WTC11 (cell line): ENCODE measurements at regions not wholly inside any gene's neighbourhood (a gene's known extent, or its start where the extent isn't known, plus 50 kb on each side); places are given as distances from the start of the nearest gene placed in this dataset.

Source experiments
- ATAC-seq: fragments of 200-7000 bp; cut with Tn5 transposase; 2 replicates; pipeline ENCODE4 v1.10.0; 2021; ENCODE audit warnings: mild to moderate bottlenecking, moderate library complexity
- CTCF ChIA-PET: fragments of 300-600 bp; sonication (Branson Sonifier 250); formaldehyde crosslinking; loops from one replicate; lab custom pipeline; 2021; ENCODE audit warnings: antibody characterized with exemption; lab: Charles Lee
- POLR2A ChIA-PET: fragments of 350-600 bp; sonication (Branson Sonifier 250); formaldehyde crosslinking; loops from one replicate; lab custom pipeline; 2021; ENCODE audit warnings: antibody characterized with exemption; lab: Charles Lee
- DNase-seq: peaks from one replicate; pipeline ENCODE4 v3.0.0; 2021; ENCODE audit warnings: low spot score
- H3K27ac Mint-ChIP-seq: 2 replicates; pipeline ENCODE4 v1.8.0; 2021; ENCODE audit warnings: mixed read lengths
- H3K27me3 Mint-ChIP-seq: 2 replicates; pipeline ENCODE4 v1.8.0; 2021; ENCODE audit warnings: low read depth, mild to moderate bottlenecking, moderate library complexity, mixed read lengths
- H3K36me3 Mint-ChIP-seq: 2 replicates; pipeline ENCODE4 v1.8.0; 2021; ENCODE audit warnings: mixed read lengths
- H3K4me1 Mint-ChIP-seq: 2 replicates; pipeline ENCODE4 v1.8.0; 2022; ENCODE audit warnings: mixed read lengths
- H3K4me3 Mint-ChIP-seq: 2 replicates; pipeline ENCODE4 v1.8.0; 2021; ENCODE audit warnings: mild to moderate bottlenecking, moderate library complexity, mixed read lengths
- H3K9me3 Mint-ChIP-seq: 2 replicates; pipeline ENCODE4 v1.8.0; 2021; ENCODE audit warnings: mixed read lengths
- GABPB1 ChIP-seq: sonication (generic); formaldehyde crosslinking; IDR thresholded peaks from 2 replicates; pipeline ENCODE4 v1.8.1; 2023; ENCODE audit warnings: mild to moderate bottlenecking, missing genetic modification reagents
- JAZF1 ChIP-seq: fragments of 250-450 bp; sonication (Bioruptor Pico); IDR thresholded peaks from 2 replicates; pipeline ENCODE4 v1.9.0; 2021; ENCODE audit warnings: moderate library complexity, mild to moderate bottlenecking, inconsistent platforms
- MYBL2 ChIP-seq: sonication (generic); formaldehyde crosslinking; IDR thresholded peaks from 2 replicates; pipeline ENCODE4 v1.8.1; 2023; ENCODE audit warnings: mild to moderate bottlenecking, moderate library complexity, missing genetic modification reagents
- OVOL2 ChIP-seq: fragments of 250-450 bp; sonication (Bioruptor Pico); IDR thresholded peaks from 2 replicates; pipeline ENCODE4 v1.9.0; 2021; ENCODE audit warnings: mild to moderate bottlenecking, borderline replicate concordance
- PRRX2 ChIP-seq: fragments of 250-450 bp; sonication (Bioruptor Pico); IDR thresholded peaks from 2 replicates; pipeline ENCODE4 v1.8.0; 2021; ENCODE audit warnings: mild to moderate bottlenecking
- RELA ChIP-seq: sonication (generic); formaldehyde crosslinking; IDR thresholded peaks from 2 replicates; pipeline ENCODE4 v1.8.1; 2022; ENCODE audit warnings: missing genetic modification reagents, mild to moderate bottlenecking, borderline replicate concordance
- TEAD4 ChIP-seq: sonication (generic); formaldehyde crosslinking; IDR thresholded peaks from 2 replicates; pipeline ENCODE4 v1.8.0; 2022; ENCODE audit warnings: mild to moderate bottlenecking, missing genetic modification reagents
- ZNF138 ChIP-seq: sonication (generic); formaldehyde crosslinking; conservative IDR thresholded peaks from 2 replicates; pipeline ENCODE4 v1.8.1; 2022; ENCODE audit warnings: mild to moderate bottlenecking, moderate library complexity, missing genetic modification reagents
- ZNF219 ChIP-seq: sonication (generic); formaldehyde crosslinking; IDR thresholded peaks from 2 replicates; pipeline ENCODE4 v1.8.0; 2023; ENCODE audit warnings: missing genetic modification reagents, mild to moderate bottlenecking, borderline replicate concordance
- ZNF317 ChIP-seq: sonication (generic); formaldehyde crosslinking; IDR thresholded peaks from 2 replicates; pipeline ENCODE4 v1.8.1; 2023; ENCODE audit warnings: low read depth, mild to moderate bottlenecking, moderate library complexity, missing genetic modification reagents, borderline replicate concordance
- TF ChIP-seq, protein P1 (sequence below): fragments of 250-450 bp; sonication (Bioruptor Pico); IDR thresholded peaks from 2 replicates; pipeline ENCODE4 v1.9.0; 2021; ENCODE audit warnings: mild to moderate bottlenecking, borderline replicate concordance
- TF ChIP-seq, protein P2 (sequence below): fragments of 250-450 bp; sonication (Bioruptor Pico); IDR thresholded peaks from 2 replicates; pipeline ENCODE4 v1.9.0; 2021; ENCODE audit warnings: mild to moderate bottlenecking
- TF ChIP-seq, protein P3 (sequence below): sonication (generic); formaldehyde crosslinking; IDR thresholded peaks from 2 replicates; pipeline ENCODE4 v1.8.1; 2023; ENCODE audit warnings: mild to moderate bottlenecking, missing genetic modification reagents, moderate library complexity
- TF ChIP-seq, protein P4 (sequence below): fragments of 250-450 bp; sonication (Bioruptor Pico); IDR thresholded peaks from 2 replicates; pipeline ENCODE4 v2.1.2; 2022; ENCODE audit warnings: mild to moderate bottlenecking, moderate library complexity
- TF ChIP-seq, protein P5 (sequence below): sonication (generic); formaldehyde crosslinking; IDR thresholded peaks from 2 replicates; pipeline ENCODE4 v1.8.0; 2022; ENCODE audit warnings: mild to moderate bottlenecking, missing genetic modification reagents
- TF ChIP-seq, protein P6 (sequence below): sonication (generic); formaldehyde crosslinking; IDR thresholded peaks from 2 replicates; pipeline ENCODE4 v1.8.0; 2022; ENCODE audit warnings: missing genetic modification reagents
- TF ChIP-seq, protein P7 (sequence below): fragments of 250-450 bp; sonication (Bioruptor Pico); IDR thresholded peaks from 2 replicates; pipeline ENCODE4 v1.9.0; 2021; ENCODE audit warnings: mild to moderate bottlenecking
- TF ChIP-seq, protein P8 (sequence below): sonication (generic); formaldehyde crosslinking; IDR thresholded peaks from 2 replicates; pipeline ENCODE4 v1.8.1; 2022; ENCODE audit warnings: missing genetic modification reagents, borderline replicate concordance

DNA sequence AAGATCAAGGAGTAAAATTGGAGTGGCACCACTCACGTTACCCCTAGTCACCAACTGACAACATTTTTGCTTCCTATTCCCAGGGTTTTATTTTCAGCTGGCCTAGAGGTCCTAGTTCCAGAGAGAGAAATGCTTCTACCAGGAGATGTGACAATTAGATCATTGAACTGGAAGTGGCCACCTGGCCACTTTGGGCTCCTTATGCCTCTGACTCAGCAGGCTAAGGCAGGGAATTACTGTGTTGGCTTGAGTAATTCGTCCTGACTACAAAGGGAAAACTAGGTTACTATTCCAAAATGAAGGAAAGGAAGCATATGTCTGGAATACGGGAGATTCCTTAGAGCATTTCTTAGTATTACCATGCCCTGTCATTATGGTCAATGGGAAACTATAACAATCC, 831.6 kb upstream of the NDST4 start (continued):
- TF ChIP-seq, protein P1, sequence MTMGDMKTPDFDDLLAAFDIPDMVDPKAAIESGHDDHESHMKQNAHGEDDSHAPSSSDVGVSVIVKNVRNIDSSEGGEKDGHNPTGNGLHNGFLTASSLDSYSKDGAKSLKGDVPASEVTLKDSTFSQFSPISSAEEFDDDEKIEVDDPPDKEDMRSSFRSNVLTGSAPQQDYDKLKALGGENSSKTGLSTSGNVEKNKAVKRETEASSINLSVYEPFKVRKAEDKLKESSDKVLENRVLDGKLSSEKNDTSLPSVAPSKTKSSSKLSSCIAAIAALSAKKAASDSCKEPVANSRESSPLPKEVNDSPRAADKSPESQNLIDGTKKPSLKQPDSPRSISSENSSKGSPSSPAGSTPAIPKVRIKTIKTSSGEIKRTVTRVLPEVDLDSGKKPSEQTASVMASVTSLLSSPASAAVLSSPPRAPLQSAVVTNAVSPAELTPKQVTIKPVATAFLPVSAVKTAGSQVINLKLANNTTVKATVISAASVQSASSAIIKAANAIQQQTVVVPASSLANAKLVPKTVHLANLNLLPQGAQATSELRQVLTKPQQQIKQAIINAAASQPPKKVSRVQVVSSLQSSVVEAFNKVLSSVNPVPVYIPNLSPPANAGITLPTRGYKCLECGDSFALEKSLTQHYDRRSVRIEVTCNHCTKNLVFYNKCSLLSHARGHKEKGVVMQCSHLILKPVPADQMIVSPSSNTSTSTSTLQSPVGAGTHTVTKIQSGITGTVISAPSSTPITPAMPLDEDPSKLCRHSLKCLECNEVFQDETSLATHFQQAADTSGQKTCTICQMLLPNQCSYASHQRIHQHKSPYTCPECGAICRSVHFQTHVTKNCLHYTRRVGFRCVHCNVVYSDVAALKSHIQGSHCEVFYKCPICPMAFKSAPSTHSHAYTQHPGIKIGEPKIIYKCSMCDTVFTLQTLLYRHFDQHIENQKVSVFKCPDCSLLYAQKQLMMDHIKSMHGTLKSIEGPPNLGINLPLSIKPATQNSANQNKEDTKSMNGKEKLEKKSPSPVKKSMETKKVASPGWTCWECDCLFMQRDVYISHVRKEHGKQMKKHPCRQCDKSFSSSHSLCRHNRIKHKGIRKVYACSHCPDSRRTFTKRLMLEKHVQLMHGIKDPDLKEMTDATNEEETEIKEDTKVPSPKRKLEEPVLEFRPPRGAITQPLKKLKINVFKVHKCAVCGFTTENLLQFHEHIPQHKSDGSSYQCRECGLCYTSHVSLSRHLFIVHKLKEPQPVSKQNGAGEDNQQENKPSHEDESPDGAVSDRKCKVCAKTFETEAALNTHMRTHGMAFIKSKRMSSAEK (CRISPR knock-in tag): no peak
- TF ChIP-seq PRRX2 (CRISPR knock-in tag) (no peak), GABPB1 (CRISPR knock-in tag) (no peak), ZNF138 (CRISPR knock-in tag) (no peak), RELA (CRISPR knock-in tag) (no peak), ZNF219 (CRISPR knock-in tag) (no peak)
- TF ChIP-seq, protein P2, sequence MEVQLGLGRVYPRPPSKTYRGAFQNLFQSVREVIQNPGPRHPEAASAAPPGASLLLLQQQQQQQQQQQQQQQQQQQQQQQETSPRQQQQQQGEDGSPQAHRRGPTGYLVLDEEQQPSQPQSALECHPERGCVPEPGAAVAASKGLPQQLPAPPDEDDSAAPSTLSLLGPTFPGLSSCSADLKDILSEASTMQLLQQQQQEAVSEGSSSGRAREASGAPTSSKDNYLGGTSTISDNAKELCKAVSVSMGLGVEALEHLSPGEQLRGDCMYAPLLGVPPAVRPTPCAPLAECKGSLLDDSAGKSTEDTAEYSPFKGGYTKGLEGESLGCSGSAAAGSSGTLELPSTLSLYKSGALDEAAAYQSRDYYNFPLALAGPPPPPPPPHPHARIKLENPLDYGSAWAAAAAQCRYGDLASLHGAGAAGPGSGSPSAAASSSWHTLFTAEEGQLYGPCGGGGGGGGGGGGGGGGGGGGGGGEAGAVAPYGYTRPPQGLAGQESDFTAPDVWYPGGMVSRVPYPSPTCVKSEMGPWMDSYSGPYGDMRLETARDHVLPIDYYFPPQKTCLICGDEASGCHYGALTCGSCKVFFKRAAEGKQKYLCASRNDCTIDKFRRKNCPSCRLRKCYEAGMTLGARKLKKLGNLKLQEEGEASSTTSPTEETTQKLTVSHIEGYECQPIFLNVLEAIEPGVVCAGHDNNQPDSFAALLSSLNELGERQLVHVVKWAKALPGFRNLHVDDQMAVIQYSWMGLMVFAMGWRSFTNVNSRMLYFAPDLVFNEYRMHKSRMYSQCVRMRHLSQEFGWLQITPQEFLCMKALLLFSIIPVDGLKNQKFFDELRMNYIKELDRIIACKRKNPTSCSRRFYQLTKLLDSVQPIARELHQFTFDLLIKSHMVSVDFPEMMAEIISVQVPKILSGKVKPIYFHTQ (CRISPR knock-in tag): no peak
- TF ChIP-seq, protein P3, sequence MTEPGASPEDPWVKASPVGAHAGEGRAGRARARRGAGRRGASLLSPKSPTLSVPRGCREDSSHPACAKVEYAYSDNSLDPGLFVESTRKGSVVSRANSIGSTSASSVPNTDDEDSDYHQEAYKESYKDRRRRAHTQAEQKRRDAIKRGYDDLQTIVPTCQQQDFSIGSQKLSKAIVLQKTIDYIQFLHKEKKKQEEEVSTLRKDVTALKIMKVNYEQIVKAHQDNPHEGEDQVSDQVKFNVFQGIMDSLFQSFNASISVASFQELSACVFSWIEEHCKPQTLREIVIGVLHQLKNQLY: no peak
- TF ChIP-seq, protein P4, sequence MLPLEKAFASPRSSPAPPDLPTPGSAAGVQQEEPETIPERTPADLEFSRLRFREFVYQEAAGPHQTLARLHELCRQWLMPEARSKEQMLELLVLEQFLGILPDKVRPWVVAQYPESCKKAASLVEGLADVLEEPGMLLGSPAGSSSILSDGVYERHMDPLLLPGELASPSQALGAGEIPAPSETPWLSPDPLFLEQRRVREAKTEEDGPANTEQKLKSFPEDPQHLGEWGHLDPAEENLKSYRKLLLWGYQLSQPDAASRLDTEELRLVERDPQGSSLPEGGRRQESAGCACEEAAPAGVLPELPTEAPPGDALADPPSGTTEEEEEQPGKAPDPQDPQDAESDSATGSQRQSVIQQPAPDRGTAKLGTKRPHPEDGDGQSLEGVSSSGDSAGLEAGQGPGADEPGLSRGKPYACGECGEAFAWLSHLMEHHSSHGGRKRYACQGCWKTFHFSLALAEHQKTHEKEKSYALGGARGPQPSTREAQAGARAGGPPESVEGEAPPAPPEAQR (CRISPR knock-in tag): no peak
- TF ChIP-seq, protein P5, sequence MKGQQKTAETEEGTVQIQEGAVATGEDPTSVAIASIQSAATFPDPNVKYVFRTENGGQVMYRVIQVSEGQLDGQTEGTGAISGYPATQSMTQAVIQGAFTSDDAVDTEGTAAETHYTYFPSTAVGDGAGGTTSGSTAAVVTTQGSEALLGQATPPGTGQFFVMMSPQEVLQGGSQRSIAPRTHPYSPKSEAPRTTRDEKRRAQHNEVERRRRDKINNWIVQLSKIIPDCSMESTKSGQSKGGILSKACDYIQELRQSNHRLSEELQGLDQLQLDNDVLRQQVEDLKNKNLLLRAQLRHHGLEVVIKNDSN: no peak

DNA sequence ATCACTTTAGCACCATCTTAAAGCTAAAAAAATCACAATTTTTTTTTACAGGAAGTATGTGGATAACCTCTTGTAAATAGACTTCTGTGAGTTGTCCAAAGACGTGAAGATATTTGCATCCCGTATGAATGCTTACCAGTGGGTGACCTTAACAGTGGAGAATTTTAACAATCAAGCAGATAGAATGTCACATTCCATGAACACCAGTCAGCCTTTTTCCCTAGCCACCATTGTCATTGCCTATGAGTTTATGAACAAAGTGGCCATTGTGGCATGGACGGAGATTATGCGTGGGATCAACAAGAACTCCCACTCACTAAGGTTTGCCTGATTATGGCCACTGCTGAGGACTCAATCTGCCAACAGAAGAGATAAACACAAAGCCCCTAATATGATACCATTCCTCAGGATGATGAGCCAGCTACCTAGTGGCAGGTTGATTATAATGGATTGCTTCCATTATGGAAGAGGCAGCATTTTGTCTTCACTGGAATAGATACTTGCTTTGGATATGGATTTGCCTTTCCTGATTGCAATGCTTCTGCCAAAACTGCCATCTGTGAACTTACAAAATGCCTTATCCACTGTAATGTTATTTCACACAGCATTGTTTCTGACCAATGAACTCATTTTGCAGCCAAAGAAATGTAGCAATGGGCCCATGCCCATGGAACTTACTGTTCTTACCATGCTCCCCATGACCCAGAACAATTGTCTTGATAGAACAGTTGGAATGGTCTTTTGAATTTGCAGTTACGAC, 830.9 kb upstream of the NDST4 start:
- ChIA-PET POLR2A (no interaction called here), CTCF (no interaction called here)
- no peak overlapping the region for H3K4me3 Mint-ChIP-seq
- peaks cover 22% of the 10 kb centered on the region for H3K9me3 Mint-ChIP-seq
- H3K36me3 Mint-ChIP-seq: peaks cover 19% of the 10 kb centered on the region
- ATAC-seq: no peak
- no peaks in the 10 kb centered on the region for H3K27me3 Mint-ChIP-seq
- H3K4me1 Mint-ChIP-seq: peaks cover 12% of the 10 kb centered on the region
- H3K27ac Mint-ChIP-seq: no peak overlapping the region
- DNase-seq: no peak
- TF ChIP-seq, protein P3: no peak
- TF ChIP-seq TEAD4 (no peak), ZNF317 (CRISPR knock-in tag) (no peak), MYBL2 (CRISPR knock-in tag) (no peak), OVOL2 (no peak), JAZF1 (CRISPR knock-in tag) (no peak)
- TF ChIP-seq, protein P6, sequence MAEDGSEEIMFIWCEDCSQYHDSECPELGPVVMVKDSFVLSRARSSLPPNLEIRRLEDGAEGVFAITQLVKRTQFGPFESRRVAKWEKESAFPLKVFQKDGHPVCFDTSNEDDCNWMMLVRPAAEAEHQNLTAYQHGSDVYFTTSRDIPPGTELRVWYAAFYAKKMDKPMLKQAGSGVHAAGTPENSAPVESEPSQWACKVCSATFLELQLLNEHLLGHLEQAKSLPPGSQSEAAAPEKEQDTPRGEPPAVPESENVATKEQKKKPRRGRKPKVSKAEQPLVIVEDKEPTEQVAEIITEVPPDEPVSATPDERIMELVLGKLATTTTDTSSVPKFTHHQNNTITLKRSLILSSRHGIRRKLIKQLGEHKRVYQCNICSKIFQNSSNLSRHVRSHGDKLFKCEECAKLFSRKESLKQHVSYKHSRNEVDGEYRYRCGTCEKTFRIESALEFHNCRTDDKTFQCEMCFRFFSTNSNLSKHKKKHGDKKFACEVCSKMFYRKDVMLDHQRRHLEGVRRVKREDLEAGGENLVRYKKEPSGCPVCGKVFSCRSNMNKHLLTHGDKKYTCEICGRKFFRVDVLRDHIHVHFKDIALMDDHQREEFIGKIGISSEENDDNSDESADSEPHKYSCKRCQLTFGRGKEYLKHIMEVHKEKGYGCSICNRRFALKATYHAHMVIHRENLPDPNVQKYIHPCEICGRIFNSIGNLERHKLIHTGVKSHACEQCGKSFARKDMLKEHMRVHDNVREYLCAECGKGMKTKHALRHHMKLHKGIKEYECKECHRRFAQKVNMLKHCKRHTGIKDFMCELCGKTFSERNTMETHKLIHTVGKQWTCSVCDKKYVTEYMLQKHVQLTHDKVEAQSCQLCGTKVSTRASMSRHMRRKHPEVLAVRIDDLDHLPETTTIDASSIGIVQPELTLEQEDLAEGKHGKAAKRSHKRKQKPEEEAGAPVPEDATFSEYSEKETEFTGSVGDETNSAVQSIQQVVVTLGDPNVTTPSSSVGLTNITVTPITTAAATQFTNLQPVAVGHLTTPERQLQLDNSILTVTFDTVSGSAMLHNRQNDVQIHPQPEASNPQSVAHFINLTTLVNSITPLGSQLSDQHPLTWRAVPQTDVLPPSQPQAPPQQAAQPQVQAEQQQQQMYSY (CRISPR knock-in tag): no peak
- TF ChIP-seq, protein P7, sequence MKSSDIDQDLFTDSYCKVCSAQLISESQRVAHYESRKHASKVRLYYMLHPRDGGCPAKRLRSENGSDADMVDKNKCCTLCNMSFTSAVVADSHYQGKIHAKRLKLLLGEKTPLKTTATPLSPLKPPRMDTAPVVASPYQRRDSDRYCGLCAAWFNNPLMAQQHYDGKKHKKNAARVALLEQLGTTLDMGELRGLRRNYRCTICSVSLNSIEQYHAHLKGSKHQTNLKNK (CRISPR knock-in tag): no peak
- TF ChIP-seq, protein P8, sequence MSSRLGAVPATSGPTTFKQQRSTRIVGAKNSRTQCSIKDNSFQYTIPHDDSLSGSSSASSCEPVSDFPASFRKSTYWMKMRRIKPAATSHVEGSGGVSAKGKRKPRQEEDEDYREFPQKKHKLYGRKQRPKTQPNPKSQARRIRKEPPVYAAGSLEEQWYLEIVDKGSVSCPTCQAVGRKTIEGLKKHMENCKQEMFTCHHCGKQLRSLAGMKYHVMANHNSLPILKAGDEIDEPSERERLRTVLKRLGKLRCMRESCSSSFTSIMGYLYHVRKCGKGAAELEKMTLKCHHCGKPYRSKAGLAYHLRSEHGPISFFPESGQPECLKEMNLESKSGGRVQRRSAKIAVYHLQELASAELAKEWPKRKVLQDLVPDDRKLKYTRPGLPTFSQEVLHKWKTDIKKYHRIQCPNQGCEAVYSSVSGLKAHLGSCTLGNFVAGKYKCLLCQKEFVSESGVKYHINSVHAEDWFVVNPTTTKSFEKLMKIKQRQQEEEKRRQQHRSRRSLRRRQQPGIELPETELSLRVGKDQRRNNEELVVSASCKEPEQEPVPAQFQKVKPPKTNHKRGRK (CRISPR knock-in tag): no peak
